ENCODE measurements at regions not wholly inside any gene's neighbourhood (a gene's known extent, or its start where the extent isn't known, plus 50 kb on each side); places are given as distances from the start of the nearest gene placed in this dataset.
"Not testable (repeated sequence)": the region's sequence is repeated elsewhere in the genome, so short reads cannot be mapped to it uniquely, and the experiment has no call there.

- DNase-seq: no peak
Observed at GRCh38 chr10:44300666-44301649, 83.9 kb downstream of the CXCL12 start.

- DNase-seq: no peak
Observed at GRCh38 chr10:44298713-44299112, 86.2 kb downstream of the CXCL12 start.

- DNase-seq: no peak
Observed at GRCh38 chr10:44297963-44298362, 86.9 kb downstream of the CXCL12 start.

- no peak for DNase-seq
Observed at GRCh38 chr10:44295644-44296241, 89.2 kb downstream of the CXCL12 start.

GRCh38 chr10:44294726-44295412, 90.0 kb downstream of the CXCL12 start:
- DNase-seq: no peak

DNA sequence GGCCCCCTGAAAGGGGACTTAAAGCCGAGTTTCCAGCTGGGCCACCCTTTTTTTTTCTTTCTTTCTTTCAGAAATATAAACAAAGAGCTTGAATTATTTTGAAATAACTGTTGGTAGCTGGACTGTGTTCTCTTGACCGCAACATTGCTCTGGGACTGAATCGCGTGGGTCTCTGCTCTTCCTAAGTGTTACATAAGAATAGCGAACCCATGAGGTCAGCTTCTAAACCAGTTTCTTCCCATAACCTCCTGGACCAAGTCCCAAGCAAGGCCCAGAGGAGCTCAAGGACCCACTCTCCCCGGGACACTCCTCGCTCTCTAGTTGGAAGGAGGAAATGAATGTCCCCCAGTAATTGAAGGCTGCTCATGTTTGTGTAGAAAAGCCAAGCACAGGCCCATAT, 91.1 kb downstream of the CXCL12 start:
- no peak for DNase-seq

DNA sequence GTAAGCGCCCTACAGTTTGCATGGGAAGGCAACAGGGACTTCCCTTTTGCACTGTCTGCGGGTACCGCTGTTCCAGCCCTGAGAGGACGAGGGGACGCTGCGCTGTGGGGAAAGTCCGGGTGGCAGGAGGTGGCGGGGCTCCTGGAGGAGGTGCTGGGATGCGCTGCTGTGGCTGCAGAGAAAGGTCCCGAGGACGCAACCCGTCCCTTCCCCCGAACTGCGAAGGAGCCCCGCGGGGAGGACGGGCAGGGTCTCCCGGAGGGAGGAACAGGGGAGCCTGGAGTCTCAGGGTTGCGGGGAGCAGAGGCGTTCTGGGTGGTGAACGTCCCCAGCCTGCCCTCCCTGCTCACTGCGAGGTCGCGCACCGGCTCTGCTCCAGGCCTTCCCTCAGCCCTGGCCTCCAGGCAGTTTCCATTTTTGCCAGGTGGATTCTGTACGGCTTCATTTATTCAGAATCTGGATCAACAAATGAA, 91.6 kb downstream of the CXCL12 start:
- no peak for DNase-seq

DNA sequence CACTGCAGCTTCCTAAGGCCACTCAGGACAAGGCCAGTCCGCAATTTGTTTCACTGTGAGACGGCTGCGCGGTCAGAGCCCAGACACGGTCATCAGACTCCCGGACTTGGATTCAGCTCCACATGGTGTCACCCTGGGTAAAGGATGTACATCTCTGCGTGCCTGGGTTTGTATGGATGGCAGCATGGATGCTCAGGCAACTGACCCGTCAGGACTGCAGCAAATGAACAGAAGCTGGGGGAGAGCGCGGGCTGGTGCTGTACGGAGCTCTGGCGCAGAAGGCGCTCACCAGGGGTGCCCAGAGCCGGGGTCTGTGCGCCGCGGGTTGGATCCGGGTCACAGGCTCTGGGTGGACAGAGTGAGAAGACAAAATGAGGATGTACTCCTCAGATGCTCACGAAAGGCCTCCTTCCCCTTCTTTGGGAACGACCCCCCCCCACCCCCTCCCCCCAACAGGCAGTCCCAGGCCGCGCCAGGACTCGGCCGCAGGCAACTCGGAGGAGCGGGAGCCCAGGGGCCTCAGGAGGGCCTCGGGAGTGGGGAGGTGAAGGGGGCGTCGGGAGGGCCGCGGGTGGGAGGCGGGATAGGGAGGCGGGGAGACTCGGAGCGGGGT, 92.4 kb downstream of the CXCL12 start:
- DNase-seq: no peak

GRCh38 chr10:44291091-44291490, 93.8 kb downstream of the CXCL12 start:
- no peak for DNase-seq

GRCh38 chr10:44289125-44289524, 95.8 kb downstream of the CXCL12 start:
- no peak for DNase-seq

GRCh38 chr10:44287408-44287807, 97.5 kb downstream of the CXCL12 start:
- no peak for DNase-seq

DNA sequence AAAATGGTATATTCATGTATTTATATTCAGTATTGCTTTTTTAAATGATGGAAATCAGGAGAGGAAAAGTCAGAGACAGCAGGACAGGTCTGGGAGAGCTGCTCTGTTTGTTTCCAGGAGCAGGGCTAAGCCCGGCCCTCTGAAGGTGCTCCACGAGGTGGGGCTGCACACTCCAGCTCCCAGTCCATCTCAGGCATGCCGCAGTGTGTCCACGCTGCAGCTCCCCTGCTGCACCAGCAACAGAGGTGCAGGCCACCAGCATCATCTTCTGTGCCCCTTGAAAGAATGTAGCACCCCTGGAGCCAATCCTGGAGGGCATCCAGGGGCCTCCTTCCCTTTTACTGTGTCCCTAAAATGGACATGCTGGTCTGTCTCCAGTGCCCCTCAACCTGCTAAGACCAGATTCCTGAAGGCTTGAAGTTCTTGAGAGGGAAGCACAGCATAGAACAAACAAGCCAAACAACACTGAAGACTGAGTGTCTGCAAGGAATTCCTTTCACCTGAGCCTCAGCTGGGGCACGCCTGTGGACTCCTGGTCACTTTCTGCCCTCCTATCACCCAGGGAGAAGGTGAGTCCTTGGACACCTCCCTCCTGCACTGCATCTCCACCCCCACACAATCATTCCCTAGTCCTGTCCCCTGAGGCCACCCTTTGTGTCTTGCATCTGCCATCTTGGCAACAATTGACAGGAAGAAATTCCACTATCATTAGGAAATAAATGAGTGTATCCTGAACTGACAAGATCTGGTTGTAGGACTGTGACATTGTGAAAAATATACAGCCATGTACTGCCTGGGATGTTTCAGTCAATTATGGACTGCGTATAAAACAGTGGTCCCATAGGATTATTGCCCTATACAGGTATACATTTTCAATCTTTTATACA, 100.5 kb downstream of the CXCL12 start:
- DNase-seq: no peak

DNA sequence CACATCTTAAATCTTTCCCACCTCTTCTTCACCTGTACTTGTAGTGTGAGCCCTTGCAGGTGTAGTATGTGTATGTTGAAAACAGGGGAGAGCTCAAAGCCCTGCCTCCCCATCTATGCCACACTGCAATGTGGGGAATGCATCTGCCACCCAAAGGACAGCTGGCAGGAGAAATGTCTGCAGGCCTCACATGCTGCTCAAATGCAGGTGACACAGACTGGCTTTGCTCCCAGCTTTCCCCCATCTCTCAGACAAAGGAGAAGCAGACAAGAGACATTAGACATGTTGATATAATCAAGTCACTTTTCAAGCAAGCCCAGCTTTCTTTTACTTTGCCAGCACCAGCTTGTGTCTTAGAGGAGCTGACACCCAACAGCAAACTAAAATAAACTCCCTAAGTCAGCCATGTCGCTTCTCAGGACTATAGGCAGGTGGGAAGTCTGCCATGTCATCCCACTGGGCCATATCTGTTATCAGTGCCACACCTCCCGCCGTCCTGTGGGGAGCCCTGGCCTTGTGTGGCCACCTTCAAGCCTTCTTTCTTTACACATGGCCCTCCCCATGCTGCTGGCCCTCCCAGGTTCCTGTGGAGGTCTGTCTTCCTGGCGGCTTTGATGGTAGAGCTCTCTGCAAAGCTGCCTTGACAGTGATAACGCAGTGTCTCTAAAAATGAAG, 102.1 kb downstream of the CXCL12 start:
- no peak for DNase-seq

GRCh38 chr10:44281662-44282061, 103.2 kb downstream of the CXCL12 start:
- DNase-seq: no peak

GRCh38 chr10:44281089-44281613, 103.7 kb downstream of the CXCL12 start:
- no peak for DNase-seq

DNA sequence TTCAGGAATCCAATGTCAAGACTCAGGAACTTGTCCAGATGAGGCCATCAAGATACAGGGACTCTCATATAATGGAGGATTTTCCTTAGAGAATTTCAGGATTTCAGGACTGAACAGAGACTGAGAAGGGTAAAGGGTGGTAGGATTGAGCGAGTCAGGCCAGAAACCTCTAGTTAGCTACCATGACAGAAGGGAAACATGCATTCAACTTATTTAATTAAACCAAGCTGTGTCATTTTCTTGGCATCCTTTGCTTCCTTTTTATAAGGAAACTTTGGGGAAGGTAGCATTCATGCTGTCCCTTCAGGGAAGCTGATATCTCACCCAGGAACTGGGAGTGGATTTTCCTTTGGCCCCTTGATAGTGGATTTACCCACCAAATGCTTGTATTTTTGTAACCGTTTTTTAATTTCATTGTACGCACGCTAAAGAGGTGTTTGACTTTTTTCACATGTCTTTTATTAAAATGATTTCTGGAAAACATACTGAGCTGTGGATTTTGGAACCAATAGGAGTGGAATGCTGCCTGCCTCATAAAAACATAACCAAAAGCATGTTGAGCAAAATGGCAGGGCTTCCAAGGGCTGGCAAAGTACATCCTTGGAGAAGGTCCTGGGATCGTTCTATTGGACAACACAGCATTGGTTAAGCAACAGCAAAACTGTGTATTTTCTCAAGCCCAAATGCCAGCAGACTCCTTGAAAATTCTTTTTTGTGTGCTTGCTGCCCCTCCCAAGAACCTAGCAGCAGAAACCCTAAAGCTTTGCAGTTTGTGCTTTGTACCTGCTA, 104.5 kb downstream of the CXCL12 start:
- no peak for DNase-seq

DNA sequence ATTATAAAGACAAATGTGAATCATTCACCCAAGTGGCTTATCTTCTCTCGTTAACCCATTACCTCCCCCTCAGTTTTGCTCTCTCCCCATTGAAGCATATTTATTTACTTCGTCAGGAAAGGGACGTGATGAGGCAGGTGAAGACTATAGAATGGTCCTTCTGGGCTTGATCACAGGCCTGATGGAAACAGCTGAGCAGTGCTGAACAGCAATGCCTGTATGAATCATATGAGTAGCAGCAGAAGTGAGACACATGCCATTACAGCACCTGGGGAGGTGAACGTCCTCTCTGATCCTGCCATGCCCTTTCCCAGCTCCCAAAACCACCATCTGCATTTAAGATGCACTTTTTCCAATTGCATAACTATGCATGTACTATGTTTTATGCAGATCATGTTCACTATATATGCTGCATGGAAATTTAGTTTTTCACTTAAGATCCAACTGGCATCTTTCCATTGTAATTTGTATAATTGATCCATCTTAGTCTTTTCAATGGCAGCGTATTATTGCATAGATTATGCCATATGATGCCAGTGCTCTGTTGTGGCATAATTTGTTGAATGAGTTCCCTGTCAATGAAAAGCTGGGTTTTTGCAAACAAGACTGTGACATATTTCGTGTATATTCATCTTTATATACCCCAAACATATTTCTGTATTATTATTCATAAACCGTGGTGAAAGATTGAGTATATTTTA, 105.3 kb downstream of the CXCL12 start:
- no peak for DNase-seq

DNA sequence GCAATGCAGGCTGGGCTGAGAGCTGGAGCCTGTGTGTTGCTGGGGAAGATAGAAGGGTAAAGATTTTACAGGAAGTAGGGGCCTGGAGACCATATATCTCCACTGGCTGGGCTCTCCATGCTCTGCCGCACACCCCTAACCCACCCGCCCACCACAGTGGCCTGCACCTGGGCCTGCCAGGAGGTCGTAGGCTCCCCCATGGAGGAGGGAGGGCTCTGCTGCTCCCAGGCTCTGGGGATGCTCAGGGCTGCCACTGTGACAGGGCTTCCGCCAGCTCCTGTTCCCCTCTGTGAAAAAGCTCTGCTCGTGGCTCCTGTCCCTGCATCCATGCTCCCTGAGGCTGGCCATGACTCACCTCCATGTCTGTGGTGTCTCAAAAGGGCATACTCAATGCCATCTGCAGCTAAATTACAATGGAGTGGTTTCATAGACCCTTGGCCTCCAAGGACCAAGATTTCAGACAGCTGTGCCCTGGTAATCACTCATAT, 106.0 kb downstream of the CXCL12 start:
- no peak for DNase-seq

DNA sequence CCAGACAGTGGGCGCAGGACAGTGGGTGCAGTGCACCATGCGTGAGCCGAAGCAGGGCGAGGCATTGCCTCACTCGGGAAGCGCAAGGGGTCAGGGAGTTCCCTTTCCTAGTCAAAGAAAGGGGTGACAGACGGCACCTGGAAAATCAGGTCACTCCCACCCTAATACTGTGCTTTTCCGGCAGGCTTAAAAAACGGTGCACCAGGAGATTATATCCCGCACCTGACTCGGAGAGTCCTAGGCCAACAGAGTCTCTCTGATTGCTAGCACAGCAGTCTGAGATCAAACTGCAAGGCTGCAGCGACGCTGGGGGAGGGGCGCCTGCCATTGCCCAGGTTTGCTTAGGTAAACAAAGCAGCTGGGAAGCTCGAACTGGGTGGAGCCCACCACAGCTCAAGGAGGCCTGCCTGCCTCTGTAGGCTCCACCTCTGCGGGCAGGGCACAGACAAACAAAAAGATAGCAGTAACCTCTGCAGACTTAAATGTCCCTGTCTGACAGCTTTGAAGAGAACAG, 116.4 kb downstream of the CXCL12 start:
- DNase-seq: not testable (repeated sequence)

Measured in activated gamma-delta T cell treated with Interleukin-2 at 50 U/mL for 16 hours (primary cell).